ENCODE measurements at regions not wholly inside any gene's neighbourhood (a gene's known extent, or its start where the extent isn't known, plus 50 kb on each side); places are given as distances from the start of the nearest gene placed in this dataset.

DNA sequence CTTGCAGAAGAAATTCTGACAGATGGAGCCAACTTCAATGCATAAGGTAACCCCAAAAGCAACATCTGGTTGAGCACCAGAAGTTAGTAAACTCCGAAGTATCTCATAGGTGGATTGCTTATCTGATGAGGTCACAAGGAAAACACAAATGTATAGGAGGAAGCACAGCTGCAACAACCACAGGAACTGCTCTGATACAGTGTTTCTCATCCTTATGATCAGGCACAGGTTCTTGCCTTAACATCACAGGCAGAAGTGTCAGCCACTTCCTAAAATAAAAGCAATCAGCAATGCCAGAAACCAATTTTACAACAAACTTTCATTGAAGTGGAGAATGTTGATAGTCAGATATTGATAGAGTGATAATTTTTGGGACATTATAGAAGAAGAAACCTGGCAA is 530.3 kb upstream of the FAT3 start:
- no peaks in the 10 kb centered on the region for H3K9me3 ChIP-seq (ENCODE audit: control extremely low read depth in 1 of 3, control insufficient read depth in 2 of 3, insufficient read depth in 1 of 3, low read length in 2 of 3)
- TF ChIP-seq, protein P1, sequence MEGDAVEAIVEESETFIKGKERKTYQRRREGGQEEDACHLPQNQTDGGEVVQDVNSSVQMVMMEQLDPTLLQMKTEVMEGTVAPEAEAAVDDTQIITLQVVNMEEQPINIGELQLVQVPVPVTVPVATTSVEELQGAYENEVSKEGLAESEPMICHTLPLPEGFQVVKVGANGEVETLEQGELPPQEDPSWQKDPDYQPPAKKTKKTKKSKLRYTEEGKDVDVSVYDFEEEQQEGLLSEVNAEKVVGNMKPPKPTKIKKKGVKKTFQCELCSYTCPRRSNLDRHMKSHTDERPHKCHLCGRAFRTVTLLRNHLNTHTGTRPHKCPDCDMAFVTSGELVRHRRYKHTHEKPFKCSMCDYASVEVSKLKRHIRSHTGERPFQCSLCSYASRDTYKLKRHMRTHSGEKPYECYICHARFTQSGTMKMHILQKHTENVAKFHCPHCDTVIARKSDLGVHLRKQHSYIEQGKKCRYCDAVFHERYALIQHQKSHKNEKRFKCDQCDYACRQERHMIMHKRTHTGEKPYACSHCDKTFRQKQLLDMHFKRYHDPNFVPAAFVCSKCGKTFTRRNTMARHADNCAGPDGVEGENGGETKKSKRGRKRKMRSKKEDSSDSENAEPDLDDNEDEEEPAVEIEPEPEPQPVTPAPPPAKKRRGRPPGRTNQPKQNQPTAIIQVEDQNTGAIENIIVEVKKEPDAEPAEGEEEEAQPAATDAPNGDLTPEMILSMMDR (IDR thresholded peaks at IDR 0.05) = no peak
- TF ChIP-seq EZH2 (IDR thresholded peaks at IDR 0.05; ENCODE audit: borderline replicate concordance, insufficient read depth, low read depth, low read length, poor library complexity, severe bottlenecking) = no peak
- intact Hi-C loops (cut with micrococcal nuclease) = no loop called here
- no peak overlapping the region for H3K9ac ChIP-seq (ENCODE audit: low read length)
- DNase-seq = no peak
- H4K20me1 ChIP-seq (ENCODE audit: control insufficient read depth, insufficient read depth, low read length, poor library complexity, severe bottlenecking) = no peaks in the 10 kb centered on the region
- ATAC-seq (ENCODE audit: low read depth) = no peak
- no peaks in the 10 kb centered on the region for H3K36me3 ChIP-seq (replicated peaks in 1 of 2; ENCODE audit: control extremely low read depth in 1 of 2, control insufficient read depth in 1 of 2, extremely low read depth in 1 of 2, insufficient read depth in 2 of 2, low read length in 1 of 2)
- WGBS (ENCODE audit: insufficient coverage) = 63% methylated on average over 1 of the region's 1 CpG
- no peaks in the 10 kb centered on the region for H3K4me1 ChIP-seq (ENCODE audit: control insufficient read depth in 2 of 2, insufficient read depth in 2 of 2, low read length in 2 of 2)
- H3K27ac ChIP-seq (ENCODE audit: low read length in 2 of 2) = no peak overlapping the region
- no peak overlapping the region for H3K4me3 ChIP-seq (ENCODE audit: control extremely low read depth in 1 of 5, extremely low read depth in 1 of 5, insufficient read depth in 1 of 5, low read depth in 2 of 5, low read length in 4 of 5)
- H3K4me2 ChIP-seq (replicated peaks; ENCODE audit: low read depth, low read length, poor library complexity, severe bottlenecking) = no peak overlapping the region
- CTCF ChIA-PET = no interaction called here
- H3K4me1 Mint-ChIP-seq = no peaks in the 10 kb centered on the region
- H3K27me3 ChIP-seq (replicated peaks in 1 of 4; ENCODE audit: control extremely low read depth in 1 of 4, control insufficient read depth in 3 of 4, insufficient read depth in 4 of 4, low read length in 3 of 4) = no peaks in the 10 kb centered on the region
- H3K27me3 Mint-ChIP-seq = no peaks in the 10 kb centered on the region
- no peak overlapping the region for H2AFZ ChIP-seq (ENCODE audit: insufficient read depth, low read depth, low read length, poor library complexity, severe bottlenecking)
- no peak overlapping the region for H3K27ac Mint-ChIP-seq
- no peaks in the 10 kb centered on the region for H3K79me2 ChIP-seq (ENCODE audit: control insufficient read depth, insufficient read depth, low read length)
- no peak overlapping the region for H3K4me3 Mint-ChIP-seq
- POLR2A ChIA-PET = no interaction called here
- H3K9me3 Mint-ChIP-seq (ENCODE audit: insufficient read depth) = no peaks in the 10 kb centered on the region

- DNase-seq (no peak), ATAC-seq (ENCODE audit: low read depth) (no peak)
- Histone ChIP-seq H2AFZ (ENCODE audit: insufficient read depth, low read depth, low read length, poor library complexity, severe bottlenecking) (no peak overlapping the region), H3K4me3 (ENCODE audit: control extremely low read depth in 1 of 5, extremely low read depth in 1 of 5, insufficient read depth in 1 of 5, low read depth in 2 of 5, low read length in 4 of 5) (no peak overlapping the region), H3K27me3 (replicated peaks in 1 of 4; ENCODE audit: control extremely low read depth in 1 of 4, control insufficient read depth in 3 of 4, insufficient read depth in 4 of 4, low read length in 3 of 4) (no peaks in the 10 kb centered on the region), H3K4me1 (ENCODE audit: control insufficient read depth in 2 of 2, insufficient read depth in 2 of 2, low read length in 2 of 2) (no peaks in the 10 kb centered on the region), H4K20me1 (ENCODE audit: control insufficient read depth, insufficient read depth, low read length, poor library complexity, severe bottlenecking) (no peaks in the 10 kb centered on the region), H3K36me3 (replicated peaks in 1 of 2; ENCODE audit: control extremely low read depth in 1 of 2, control insufficient read depth in 1 of 2, extremely low read depth in 1 of 2, insufficient read depth in 2 of 2, low read length in 1 of 2) (no peaks in the 10 kb centered on the region), H3K9ac (ENCODE audit: low read length) (no peak overlapping the region), H3K79me2 (ENCODE audit: control insufficient read depth, insufficient read depth, low read length) (no peaks in the 10 kb centered on the region), H3K27ac (ENCODE audit: low read length in 2 of 2) (no peak overlapping the region), H3K4me2 (replicated peaks; ENCODE audit: low read depth, low read length, poor library complexity, severe bottlenecking) (no peak overlapping the region), H3K9me3 (ENCODE audit: control extremely low read depth in 1 of 3, control insufficient read depth in 2 of 3, insufficient read depth in 1 of 3, low read length in 2 of 3) (no peaks in the 10 kb centered on the region)
- intact Hi-C loops (cut with micrococcal nuclease) = no loop called here
- no peak for TF ChIP-seq EZH2 (IDR thresholded peaks at IDR 0.05; ENCODE audit: borderline replicate concordance, insufficient read depth, low read depth, low read length, poor library complexity, severe bottlenecking)
- TF ChIP-seq, protein P1 (IDR thresholded peaks at IDR 0.05) = no peak
- no CpG with 5 or more reads among the region's 1 CpG for WGBS (ENCODE audit: insufficient coverage)
- H3K27me3 Mint-ChIP-seq = no peaks in the 10 kb centered on the region
- H3K4me3 Mint-ChIP-seq = no peak overlapping the region
- ChIA-PET POLR2A (no interaction called here), CTCF (no interaction called here)
- H3K9me3 Mint-ChIP-seq (ENCODE audit: insufficient read depth) = no peaks in the 10 kb centered on the region
- no peak overlapping the region for H3K27ac Mint-ChIP-seq
- H3K4me1 Mint-ChIP-seq = no peaks in the 10 kb centered on the region
Observed at GRCh38 chr11:91691872-91692271, 532.7 kb upstream of the FAT3 start.
